ENCODE measurements at regions not wholly inside any gene's neighbourhood (a gene's known extent, or its start where the extent isn't known, plus 50 kb on each side); places are given as distances from the start of the nearest gene placed in this dataset.

DNA sequence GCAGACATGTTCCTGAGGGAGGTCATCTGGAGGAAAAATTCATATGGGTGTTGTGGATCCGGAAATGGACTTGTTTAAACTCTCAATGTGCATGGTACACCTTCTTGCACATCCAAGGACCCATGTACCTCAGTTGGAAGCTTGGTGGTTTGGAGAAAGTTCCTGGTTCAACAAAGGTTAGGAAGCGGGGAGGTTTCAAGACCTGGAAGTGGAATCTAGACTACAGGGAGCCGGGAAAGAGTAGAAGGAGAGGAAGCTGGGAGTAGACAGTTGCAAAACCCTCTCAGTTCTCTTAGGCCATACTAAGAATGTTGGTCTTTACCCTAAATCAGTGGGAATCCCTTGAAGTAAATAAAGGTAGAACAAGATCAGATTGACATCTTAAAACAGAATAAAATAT lies 209.8 kb upstream of the SPOPL start:
- TF ChIP-seq, protein P1, sequence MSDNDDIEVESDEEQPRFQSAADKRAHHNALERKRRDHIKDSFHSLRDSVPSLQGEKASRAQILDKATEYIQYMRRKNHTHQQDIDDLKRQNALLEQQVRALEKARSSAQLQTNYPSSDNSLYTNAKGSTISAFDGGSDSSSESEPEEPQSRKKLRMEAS (IDR thresholded peaks at IDR 0.05; ENCODE audit: low read depth, low read length), result no peak
- no peak for TF ChIP-seq POLR2A (IDR thresholded peaks at IDR 0.05; ENCODE audit: extremely low read depth, insufficient read length)
- TF ChIP-seq MYC (IDR thresholded peaks at IDR 0.05; ENCODE audit: low read depth, low read length), result no peak
- TF ChIP-seq CTCF (IDR thresholded peaks at IDR 0.05; ENCODE audit: low read depth, low read length), result no peak
- DNase-seq (ENCODE audit: low read depth), result no peak
- no peak overlapping the region for H3K4me3 ChIP-seq (ENCODE audit: low read depth, low read length)

DNA sequence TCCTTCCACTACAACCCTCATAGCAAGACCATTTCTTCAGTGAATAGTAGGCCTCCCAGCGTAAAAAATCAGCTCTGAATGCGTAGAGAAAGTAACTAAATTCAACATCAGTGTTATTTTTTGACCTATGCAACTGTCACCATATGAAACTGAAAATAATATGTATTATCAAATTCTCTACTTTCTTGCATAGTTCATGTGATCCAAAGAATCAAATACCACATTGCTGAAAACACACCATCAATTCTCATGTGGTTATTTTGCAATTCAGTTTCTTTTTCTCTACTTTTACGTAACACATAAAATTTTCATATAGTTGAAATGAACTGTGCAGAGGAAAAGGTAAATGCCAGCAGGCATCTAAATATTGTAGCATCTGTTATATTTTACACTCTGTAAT lies 208.5 kb upstream of the SPOPL start:
- no peak for DNase-seq (ENCODE audit: low read depth)
- H3K4me3 ChIP-seq (ENCODE audit: low read depth, low read length), result no peak overlapping the region
- TF ChIP-seq CTCF (IDR thresholded peaks at IDR 0.05; ENCODE audit: low read depth, low read length) (no peak), POLR2A (IDR thresholded peaks at IDR 0.05; ENCODE audit: extremely low read depth, insufficient read length) (no peak), MYC (IDR thresholded peaks at IDR 0.05; ENCODE audit: low read depth, low read length) (no peak)
- TF ChIP-seq, protein P1 (IDR thresholded peaks at IDR 0.05; ENCODE audit: low read depth, low read length), result no peak

GRCh38 chr2:138293549-138293948 lies 208.0 kb upstream of the SPOPL start:
- TF ChIP-seq POLR2A (IDR thresholded peaks at IDR 0.05; ENCODE audit: extremely low read depth, insufficient read length), result no peak
- TF ChIP-seq CTCF (IDR thresholded peaks at IDR 0.05; ENCODE audit: low read depth, low read length), result no peak
- TF ChIP-seq, protein P1 (IDR thresholded peaks at IDR 0.05; ENCODE audit: low read depth, low read length), result no peak
- TF ChIP-seq MYC (IDR thresholded peaks at IDR 0.05; ENCODE audit: low read depth, low read length), result no peak
- no peak overlapping the region for H3K4me3 ChIP-seq (ENCODE audit: low read depth, low read length)
- no peak for DNase-seq (ENCODE audit: low read depth)

GRCh38 chr2:138294451-138294850 lies 207.1 kb upstream of the SPOPL start:
- no peak overlapping the region for H3K4me3 ChIP-seq (ENCODE audit: low read depth, low read length)
- DNase-seq (ENCODE audit: low read depth), result no peak
- TF ChIP-seq, protein P1 (IDR thresholded peaks at IDR 0.05; ENCODE audit: low read depth, low read length), result no peak
- TF ChIP-seq CTCF (IDR thresholded peaks at IDR 0.05; ENCODE audit: low read depth, low read length) (no peak), MYC (IDR thresholded peaks at IDR 0.05; ENCODE audit: low read depth, low read length) (no peak), POLR2A (IDR thresholded peaks at IDR 0.05; ENCODE audit: extremely low read depth, insufficient read length) (no peak)

- TF ChIP-seq MYC (IDR thresholded peaks at IDR 0.05; ENCODE audit: low read depth, low read length) (no peak), POLR2A (IDR thresholded peaks at IDR 0.05; ENCODE audit: extremely low read depth, insufficient read length) (no peak), CTCF (IDR thresholded peaks at IDR 0.05; ENCODE audit: low read depth, low read length) (no peak)
- TF ChIP-seq, protein P1 (IDR thresholded peaks at IDR 0.05; ENCODE audit: low read depth, low read length), result no peak
- no peak overlapping the region for H3K4me3 ChIP-seq (ENCODE audit: low read depth, low read length)
- no peak for DNase-seq (ENCODE audit: low read depth)
Observed at GRCh38 chr2:138296365-138296764, 205.2 kb upstream of the SPOPL start.
